ENCODE measurements at regions not wholly inside any gene's neighbourhood (a gene's known extent, or its start where the extent isn't known, plus 50 kb on each side); places are given as distances from the start of the nearest gene placed in this dataset.

GRCh38 chr18:1045658-1046057, 141.0 kb downstream of the ADCYAP1 start:
- no peak for DNase-seq (ENCODE audit: low read depth)
- no peak for TF ChIP-seq CTCF (IDR thresholded peaks at IDR 0.05; ENCODE audit: insufficient read depth, low read depth, low read length)

DNA sequence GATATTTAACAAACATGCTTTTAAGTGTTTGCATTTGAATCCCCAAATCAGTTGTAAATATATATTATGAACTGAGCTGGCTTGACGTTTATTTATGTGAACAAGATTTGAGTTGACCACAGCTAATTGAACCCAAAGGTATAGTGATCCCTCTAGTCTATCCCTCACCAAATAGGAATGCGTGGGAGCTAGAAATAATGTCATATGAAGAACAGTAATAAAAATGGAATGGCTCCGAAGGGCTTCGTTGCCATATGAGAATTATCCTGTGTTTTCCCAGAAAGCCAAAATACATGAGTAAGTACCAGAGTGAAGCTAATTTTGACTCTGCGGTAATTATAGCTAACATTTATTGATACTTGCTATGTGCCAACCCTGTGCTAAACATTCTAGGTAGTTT, 142.7 kb downstream of the ADCYAP1 start:
- H3K4me3 ChIP-seq (ENCODE audit: low read depth, low read length) = no peak overlapping the region
- TF ChIP-seq CTCF (IDR thresholded peaks at IDR 0.05; ENCODE audit: insufficient read depth, low read depth, low read length) = no peak
- peak; percentile 64 for DNase-seq (ENCODE audit: low read depth)

More at GRCh38 chr18:1045658-1046057, 141.0 kb downstream of the ADCYAP1 start:
- no peak overlapping the region for H3K4me3 ChIP-seq (ENCODE audit: low read depth, low read length)

DNA sequence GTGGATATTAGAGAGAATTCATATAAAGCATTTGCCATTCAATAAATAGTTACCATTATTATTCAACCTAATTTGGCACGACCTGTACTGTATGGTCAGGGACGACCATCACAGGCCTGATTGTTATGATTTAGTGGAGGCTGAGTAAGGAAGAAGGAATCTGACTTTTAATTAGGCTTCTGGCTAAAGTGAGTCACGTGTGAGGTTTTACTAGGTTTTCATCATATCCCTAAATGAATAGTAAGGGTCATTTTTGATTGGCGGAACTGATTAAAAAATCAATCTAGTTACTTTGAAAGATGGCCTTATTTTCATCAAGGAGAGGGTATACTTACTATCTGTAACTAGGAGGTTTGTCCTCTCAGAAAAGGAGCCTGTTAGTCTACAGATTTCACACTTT, 143.4 kb downstream of the ADCYAP1 start:
- peak; percentile 49 for DNase-seq (ENCODE audit: low read depth)
- no peak for TF ChIP-seq CTCF (IDR thresholded peaks at IDR 0.05; ENCODE audit: insufficient read depth, low read depth, low read length)
- H3K4me3 ChIP-seq (ENCODE audit: low read depth, low read length) = no peak overlapping the region

DNA sequence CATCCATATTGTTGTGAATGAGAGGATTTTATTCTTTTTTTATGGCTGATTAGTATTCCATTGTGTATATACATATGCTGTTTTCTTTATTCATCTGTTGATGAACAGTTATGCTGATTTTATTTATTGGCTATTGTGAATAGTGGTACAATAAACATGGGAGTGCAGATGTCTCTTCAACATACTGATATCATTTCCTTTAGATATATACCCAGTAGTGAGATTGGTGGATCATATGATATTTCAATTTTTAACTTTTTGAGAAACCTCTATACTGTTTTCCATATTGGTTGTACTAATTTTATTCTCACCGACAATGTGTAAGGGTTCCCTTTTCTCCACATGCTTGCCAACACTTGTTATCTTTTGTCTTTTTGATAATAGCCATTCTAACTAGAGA, 144.5 kb downstream of the ADCYAP1 start:
- no peak overlapping the region for H3K4me3 ChIP-seq (ENCODE audit: low read depth, low read length)
- DNase-seq (ENCODE audit: low read depth) = no peak
- no peak for TF ChIP-seq CTCF (IDR thresholded peaks at IDR 0.05; ENCODE audit: insufficient read depth, low read depth, low read length)

DNA sequence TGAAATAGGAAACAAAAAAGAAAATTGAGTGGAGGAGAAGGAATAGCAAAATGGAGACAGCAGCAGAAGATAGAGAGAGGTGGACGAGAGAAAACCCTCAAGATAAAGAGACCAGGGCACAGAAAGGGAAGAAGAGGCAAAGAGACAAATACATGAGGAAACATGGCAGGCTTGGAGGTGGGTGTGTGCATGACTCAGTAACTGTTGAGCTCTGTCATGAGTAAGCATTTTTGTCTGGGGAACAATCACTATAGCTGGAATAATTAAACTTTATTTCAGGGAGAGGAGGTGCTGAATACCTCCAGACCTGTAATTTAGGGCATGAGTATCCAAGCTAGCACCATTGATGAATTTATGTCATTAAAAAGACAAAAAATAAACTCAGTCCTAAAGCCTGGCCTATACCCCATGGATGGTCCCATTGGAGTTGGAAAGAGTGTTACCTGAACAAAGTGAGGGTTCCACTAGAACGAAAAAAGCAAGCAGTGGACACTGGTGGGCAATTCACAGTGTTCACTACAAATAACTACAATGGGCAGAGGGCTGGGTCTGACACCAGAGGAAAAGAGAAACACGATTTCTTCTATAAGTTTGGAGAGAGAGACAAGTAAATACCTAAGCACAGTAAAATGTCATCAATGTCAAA, 145.5 kb downstream of the ADCYAP1 start:
- no peak for TF ChIP-seq CTCF (IDR thresholded peaks at IDR 0.05; ENCODE audit: insufficient read depth, low read depth, low read length)
- DNase-seq (ENCODE audit: low read depth) = no peak

GRCh38 chr18:1052301-1052700, 147.6 kb downstream of the ADCYAP1 start:
- no peak for TF ChIP-seq CTCF (IDR thresholded peaks at IDR 0.05; ENCODE audit: insufficient read depth, low read depth, low read length)
- H3K4me3 ChIP-seq (ENCODE audit: low read depth, low read length) = no peak overlapping the region
- no peak for DNase-seq (ENCODE audit: low read depth)

More for the DNA sequence above, 145.5 kb downstream of the ADCYAP1 start:
- no peak overlapping the region for H3K4me3 ChIP-seq (ENCODE audit: low read depth, low read length)

Data from fibroblast of villous mesenchyme (primary cell).